Liver (tissue), 8 donors: ENCODE measurements at regions not wholly inside any gene's neighbourhood (a gene's known extent, or its start where the extent isn't known, plus 50 kb on each side); places are given as distances from the start of the nearest gene placed in this dataset.

Experiments
- DNase-seq: peaks from one replicate; pipeline ENCODE4 v3.0.0-alpha.2; 2017; ENCODE audit warnings: low spot score
- H3K27ac ChIP-seq, 2 donors: one replicate each; pipeline ENCODE4 v1.7.0; 2013; ENCODE audit warnings: inconsistent platforms in 2 of 2, low read length in 2 of 2, control low read depth in 1 of 2, low read depth in 1 of 2, mild to moderate bottlenecking in 1 of 2
- H3K27me3 ChIP-seq, 4 donors: one replicate each; pipeline versions ENCODE4 v1.6.1 to v1.7.0; 2013; ENCODE audit warnings: low read length in 3 of 4, inconsistent platforms in 1 of 4, mild to moderate bottlenecking in 1 of 4, moderate library complexity in 1 of 4; ENCODE audit not compliant: control insufficient read depth in 4 of 4, insufficient read depth in 4 of 4
- H3K36me3 ChIP-seq, 4 donors: one replicate each; pipeline versions ENCODE4 v1.6.1 to v1.7.0; 2013; ENCODE audit warnings: low read length in 3 of 4, mild to moderate bottlenecking in 3 of 4, low read depth in 1 of 4, moderate library complexity in 1 of 4; ENCODE audit not compliant: control insufficient read depth in 4 of 4, insufficient read depth in 3 of 4
- H3K4me1 ChIP-seq, 4 donors: one replicate each; pipeline versions ENCODE4 v1.6.1 to v1.7.0; 2013; ENCODE audit warnings: low read length in 3 of 4, mild to moderate bottlenecking in 3 of 4, moderate library complexity in 1 of 4; ENCODE audit not compliant: control insufficient read depth in 4 of 4, insufficient read depth in 4 of 4
- H3K4me3 ChIP-seq, 3 donors: one replicate each; pipeline versions ENCODE4 v1.6.1 to v1.7.0; 2013; ENCODE audit warnings: low read length in 3 of 3, control low read depth in 1 of 3, low read depth in 1 of 3, mild to moderate bottlenecking in 1 of 3
- H3K9ac ChIP-seq, 2 donors: one replicate each; pipeline ENCODE4 v1.7.0; 2013; ENCODE audit warnings: low read length in 2 of 2, mild to moderate bottlenecking in 2 of 2, moderate library complexity in 2 of 2, control low read depth in 1 of 2, low read depth in 1 of 2
- H3K9me3 ChIP-seq, 4 donors: one replicate each; pipeline versions ENCODE4 v1.6.1 to v1.7.0; 2013; ENCODE audit warnings: low read length in 3 of 4; ENCODE audit not compliant: control insufficient read depth in 4 of 4
- EGR1 ChIP-seq, 2 donors: IDR thresholded peaks; 2 replicates each; pipeline ENCODE4 v1.6.1; 2016 to 2018; ENCODE audit warnings: antibody characterized with exemption in 2 of 2, low read depth in 2 of 2
- FOXA1 ChIP-seq: IDR thresholded peaks from 2 replicates; pipeline ENCODE4 v1.6.1; 2016; ENCODE audit warnings: antibody characterized with exemption
- FOXA2 ChIP-seq: IDR thresholded peaks from 2 replicates; pipeline ENCODE4 v1.6.1; 2016; ENCODE audit warnings: antibody characterized with exemption
- GABPA ChIP-seq, 2 donors: IDR thresholded peaks in 1 of 2; conservative IDR thresholded peaks in 1 of 2; 2 replicates each; pipeline ENCODE4 v1.6.1; 2016; ENCODE audit warnings: antibody characterized with exemption in 2 of 2, mild to moderate bottlenecking in 1 of 2, moderate library complexity in 1 of 2
- HNF4A ChIP-seq, 2 donors: conservative IDR thresholded peaks; 2 replicates each; pipeline ENCODE4 v1.6.1; 2016; ENCODE audit warnings: antibody characterized with exemption in 2 of 2, mild to moderate bottlenecking in 2 of 2
- HNF4G ChIP-seq: IDR thresholded peaks from 2 replicates; pipeline ENCODE4 v1.6.1; 2016; ENCODE audit warnings: antibody characterized with exemption
- JUND ChIP-seq, 2 donors: IDR thresholded peaks; 2 replicates each; pipeline ENCODE4 v1.6.1; 2016; ENCODE audit warnings: antibody characterized with exemption in 2 of 2
- NR2F2 ChIP-seq: IDR thresholded peaks from 2 replicates; pipeline ENCODE4 v1.6.1; 2016; ENCODE audit warnings: antibody characterized with exemption
- RAD21 ChIP-seq, 2 donors: IDR thresholded peaks; 2 replicates each; pipeline ENCODE4 v1.6.1; 2016; ENCODE audit warnings: antibody characterized with exemption in 2 of 2, mild to moderate bottlenecking in 2 of 2
- RXRA ChIP-seq, 2 donors: IDR thresholded peaks; 2 replicates each; pipeline ENCODE4 v1.6.1; 2017 to 2018; ENCODE audit warnings: antibody characterized with exemption in 2 of 2, mild to moderate bottlenecking in 1 of 2
- SP1 ChIP-seq: IDR thresholded peaks from 2 replicates; pipeline ENCODE4 v1.6.1; 2018; ENCODE audit warnings: antibody characterized with exemption, mild to moderate bottlenecking
- TAF1 ChIP-seq: conservative IDR thresholded peaks from 2 replicates; pipeline ENCODE4 v1.6.1; 2016; ENCODE audit warnings: antibody characterized with exemption, mild to moderate bottlenecking
- YY1 ChIP-seq: IDR thresholded peaks from 2 replicates; pipeline ENCODE4 v1.6.1; 2016; ENCODE audit warnings: antibody characterized with exemption, mild to moderate bottlenecking
- WGBS: extraction: QIAGEN DNeasy Blood & Tissue Kit; methylation state at CpG from one replicate; pipeline ENCODE4 v1.1.7; 2013; 5-methylcytosine and 5-hydroxymethylcytosine counted together
- TF ChIP-seq, protein P1 (sequence below): IDR thresholded peaks from 2 replicates; pipeline ENCODE4 v1.6.1; 2016; ENCODE audit warnings: antibody characterized with exemption
- TF ChIP-seq, protein P2 (sequence below): IDR thresholded peaks from 2 replicates; pipeline ENCODE4 v1.6.1; 2016; ENCODE audit warnings: antibody characterized with exemption
- TF ChIP-seq, protein P3 (sequence below): IDR thresholded peaks from 2 replicates; pipeline ENCODE4 v1.6.1; 2016; ENCODE audit warnings: antibody characterized with exemption, mild to moderate bottlenecking
- TF ChIP-seq, protein P4 (sequence below): fragments of 150-350 bp; IDR thresholded peaks from 2 replicates; pipeline ENCODE4 v1.5.1; 2017; ENCODE audit warnings: improper control_type of control experiment, low read depth, low read length; ENCODE audit not compliant: missing input control
- TF ChIP-seq, protein P5 (sequence below): IDR thresholded peaks from 2 replicates; pipeline ENCODE4 v1.6.1; 2016; ENCODE audit warnings: antibody characterized with exemption
- donor health status: healthy.
- donor health status: healthy.
- donor health status: healthy.
- donor health status: healthy.
- donor health status: healthy.

DNA sequence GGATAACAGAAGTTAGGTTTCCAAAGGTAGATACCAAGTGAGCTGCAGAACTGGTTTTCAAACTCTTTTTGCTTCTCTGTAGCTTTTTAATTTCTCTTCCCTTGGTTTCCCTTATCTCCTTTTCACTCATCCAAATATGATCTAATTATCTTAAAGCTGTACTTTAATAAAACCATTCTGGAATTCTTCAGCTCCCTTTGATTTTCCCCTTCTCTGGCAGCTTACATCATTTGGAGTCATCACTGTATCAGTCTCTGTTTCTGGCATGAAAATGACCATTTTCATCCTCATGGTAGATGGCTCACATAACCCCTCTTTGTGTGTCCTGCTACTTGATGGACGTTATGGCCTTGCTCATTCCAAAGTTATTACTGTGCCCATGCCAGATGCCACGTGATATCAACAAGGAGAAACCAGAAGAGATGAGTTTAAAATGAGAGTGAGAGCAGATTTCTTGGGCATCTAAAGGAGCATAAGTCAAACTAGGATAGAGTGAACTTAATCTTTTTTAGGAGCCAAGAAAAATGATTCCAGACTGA lies 620.2 kb downstream of the QKI start:
- H3K27me3 ChIP-seq, result no peaks in the 10 kb centered on the region
- WGBS, result 31% methylated on average over 2 of the region's 2 CpGs
- no peak overlapping the region for H3K4me3 ChIP-seq
- H3K27ac ChIP-seq, result no peak overlapping the region
- no peak for DNase-seq
- no peak overlapping the region for H3K9ac ChIP-seq
- no peaks in the 10 kb centered on the region for H3K36me3 ChIP-seq
- no peaks in the 10 kb centered on the region for H3K4me1 ChIP-seq
- H3K9me3 ChIP-seq, result no peaks in the 10 kb centered on the region
- TF ChIP-seq, protein P1, sequence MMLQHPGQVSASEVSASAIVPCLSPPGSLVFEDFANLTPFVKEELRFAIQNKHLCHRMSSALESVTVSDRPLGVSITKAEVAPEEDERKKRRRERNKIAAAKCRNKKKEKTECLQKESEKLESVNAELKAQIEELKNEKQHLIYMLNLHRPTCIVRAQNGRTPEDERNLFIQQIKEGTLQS, result no peak
- TF ChIP-seq, protein P2, sequence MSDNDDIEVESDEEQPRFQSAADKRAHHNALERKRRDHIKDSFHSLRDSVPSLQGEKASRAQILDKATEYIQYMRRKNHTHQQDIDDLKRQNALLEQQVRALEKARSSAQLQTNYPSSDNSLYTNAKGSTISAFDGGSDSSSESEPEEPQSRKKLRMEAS, result no peak
- TF ChIP-seq RAD21 (IDR thresholded peaks at IDR 0.05), result no peak
- no peak for TF ChIP-seq FOXA2
- no peak for TF ChIP-seq JUND (IDR thresholded peaks at IDR 0.05)
- no peak for TF ChIP-seq SP1
- TF ChIP-seq, protein P3, sequence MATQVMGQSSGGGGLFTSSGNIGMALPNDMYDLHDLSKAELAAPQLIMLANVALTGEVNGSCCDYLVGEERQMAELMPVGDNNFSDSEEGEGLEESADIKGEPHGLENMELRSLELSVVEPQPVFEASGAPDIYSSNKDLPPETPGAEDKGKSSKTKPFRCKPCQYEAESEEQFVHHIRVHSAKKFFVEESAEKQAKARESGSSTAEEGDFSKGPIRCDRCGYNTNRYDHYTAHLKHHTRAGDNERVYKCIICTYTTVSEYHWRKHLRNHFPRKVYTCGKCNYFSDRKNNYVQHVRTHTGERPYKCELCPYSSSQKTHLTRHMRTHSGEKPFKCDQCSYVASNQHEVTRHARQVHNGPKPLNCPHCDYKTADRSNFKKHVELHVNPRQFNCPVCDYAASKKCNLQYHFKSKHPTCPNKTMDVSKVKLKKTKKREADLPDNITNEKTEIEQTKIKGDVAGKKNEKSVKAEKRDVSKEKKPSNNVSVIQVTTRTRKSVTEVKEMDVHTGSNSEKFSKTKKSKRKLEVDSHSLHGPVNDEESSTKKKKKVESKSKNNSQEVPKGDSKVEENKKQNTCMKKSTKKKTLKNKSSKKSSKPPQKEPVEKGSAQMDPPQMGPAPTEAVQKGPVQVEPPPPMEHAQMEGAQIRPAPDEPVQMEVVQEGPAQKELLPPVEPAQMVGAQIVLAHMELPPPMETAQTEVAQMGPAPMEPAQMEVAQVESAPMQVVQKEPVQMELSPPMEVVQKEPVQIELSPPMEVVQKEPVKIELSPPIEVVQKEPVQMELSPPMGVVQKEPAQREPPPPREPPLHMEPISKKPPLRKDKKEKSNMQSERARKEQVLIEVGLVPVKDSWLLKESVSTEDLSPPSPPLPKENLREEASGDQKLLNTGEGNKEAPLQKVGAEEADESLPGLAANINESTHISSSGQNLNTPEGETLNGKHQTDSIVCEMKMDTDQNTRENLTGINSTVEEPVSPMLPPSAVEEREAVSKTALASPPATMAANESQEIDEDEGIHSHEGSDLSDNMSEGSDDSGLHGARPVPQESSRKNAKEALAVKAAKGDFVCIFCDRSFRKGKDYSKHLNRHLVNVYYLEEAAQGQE, result no peak
- TF ChIP-seq TAF1, result no peak
- no peak for TF ChIP-seq NR2F2
- no peak for TF ChIP-seq GABPA (IDR thresholded peaks at IDR 0.05 in 1 of 2, conservative IDR thresholded peaks at IDR 0.05 in 1 of 2)
- TF ChIP-seq HNF4G, result no peak
- TF ChIP-seq, protein P4, sequence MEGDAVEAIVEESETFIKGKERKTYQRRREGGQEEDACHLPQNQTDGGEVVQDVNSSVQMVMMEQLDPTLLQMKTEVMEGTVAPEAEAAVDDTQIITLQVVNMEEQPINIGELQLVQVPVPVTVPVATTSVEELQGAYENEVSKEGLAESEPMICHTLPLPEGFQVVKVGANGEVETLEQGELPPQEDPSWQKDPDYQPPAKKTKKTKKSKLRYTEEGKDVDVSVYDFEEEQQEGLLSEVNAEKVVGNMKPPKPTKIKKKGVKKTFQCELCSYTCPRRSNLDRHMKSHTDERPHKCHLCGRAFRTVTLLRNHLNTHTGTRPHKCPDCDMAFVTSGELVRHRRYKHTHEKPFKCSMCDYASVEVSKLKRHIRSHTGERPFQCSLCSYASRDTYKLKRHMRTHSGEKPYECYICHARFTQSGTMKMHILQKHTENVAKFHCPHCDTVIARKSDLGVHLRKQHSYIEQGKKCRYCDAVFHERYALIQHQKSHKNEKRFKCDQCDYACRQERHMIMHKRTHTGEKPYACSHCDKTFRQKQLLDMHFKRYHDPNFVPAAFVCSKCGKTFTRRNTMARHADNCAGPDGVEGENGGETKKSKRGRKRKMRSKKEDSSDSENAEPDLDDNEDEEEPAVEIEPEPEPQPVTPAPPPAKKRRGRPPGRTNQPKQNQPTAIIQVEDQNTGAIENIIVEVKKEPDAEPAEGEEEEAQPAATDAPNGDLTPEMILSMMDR, result no peak
- TF ChIP-seq EGR1 (IDR thresholded peaks at IDR 0.05; ENCODE audit: low read depth in 2 of 2), result no peak
- TF ChIP-seq HNF4A (conservative IDR thresholded peaks at IDR 0.05), result no peak

DNA sequence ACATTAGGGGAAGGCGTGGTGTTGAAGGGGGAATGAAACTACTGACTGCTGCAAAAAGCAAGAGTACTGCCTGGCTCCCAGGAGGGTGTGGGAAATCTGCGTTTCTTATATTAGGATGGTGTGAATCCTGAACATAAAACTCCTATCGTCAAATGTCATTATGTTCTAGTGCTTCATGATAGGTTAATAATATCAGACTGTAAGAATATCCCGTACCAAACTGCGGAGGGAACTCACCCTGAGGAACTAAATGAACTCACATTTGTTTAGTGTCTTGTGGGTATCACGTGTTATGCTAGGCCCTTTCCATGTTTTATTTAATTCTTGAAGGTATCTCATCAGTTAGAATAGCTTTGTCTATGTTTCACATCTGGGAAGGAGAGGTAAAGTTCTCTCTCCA lies 610.7 kb downstream of the QKI start:
- Histone ChIP-seq H3K4me3 (no peak overlapping the region), H3K27ac (no peak overlapping the region), H3K9me3 (no peaks in the 10 kb centered on the region), H3K9ac (no peak overlapping the region), H3K4me1 (no peaks in the 10 kb centered on the region), H3K36me3 (no peaks in the 10 kb centered on the region), H3K27me3 (no peaks in the 10 kb centered on the region)
- no peak for DNase-seq
- WGBS, result 82% methylated on average over 6 of the region's 6 CpGs
- TF ChIP-seq, protein P3, result no peak
- TF ChIP-seq YY1, result no peak
- TF ChIP-seq GABPA (IDR thresholded peaks at IDR 0.05 in 1 of 2, conservative IDR thresholded peaks at IDR 0.05 in 1 of 2), result no peak
- TF ChIP-seq SP1, result no peak
- TF ChIP-seq, protein P4, result no peak
- TF ChIP-seq HNF4G, result no peak
- TF ChIP-seq FOXA1, result no peak
- TF ChIP-seq FOXA2, result no peak
- no peak for TF ChIP-seq JUND (IDR thresholded peaks at IDR 0.05)
- TF ChIP-seq NR2F2, result no peak
- no peak for TF ChIP-seq RXRA (IDR thresholded peaks at IDR 0.05)
- no peak for TF ChIP-seq TAF1
- TF ChIP-seq, protein P5, sequence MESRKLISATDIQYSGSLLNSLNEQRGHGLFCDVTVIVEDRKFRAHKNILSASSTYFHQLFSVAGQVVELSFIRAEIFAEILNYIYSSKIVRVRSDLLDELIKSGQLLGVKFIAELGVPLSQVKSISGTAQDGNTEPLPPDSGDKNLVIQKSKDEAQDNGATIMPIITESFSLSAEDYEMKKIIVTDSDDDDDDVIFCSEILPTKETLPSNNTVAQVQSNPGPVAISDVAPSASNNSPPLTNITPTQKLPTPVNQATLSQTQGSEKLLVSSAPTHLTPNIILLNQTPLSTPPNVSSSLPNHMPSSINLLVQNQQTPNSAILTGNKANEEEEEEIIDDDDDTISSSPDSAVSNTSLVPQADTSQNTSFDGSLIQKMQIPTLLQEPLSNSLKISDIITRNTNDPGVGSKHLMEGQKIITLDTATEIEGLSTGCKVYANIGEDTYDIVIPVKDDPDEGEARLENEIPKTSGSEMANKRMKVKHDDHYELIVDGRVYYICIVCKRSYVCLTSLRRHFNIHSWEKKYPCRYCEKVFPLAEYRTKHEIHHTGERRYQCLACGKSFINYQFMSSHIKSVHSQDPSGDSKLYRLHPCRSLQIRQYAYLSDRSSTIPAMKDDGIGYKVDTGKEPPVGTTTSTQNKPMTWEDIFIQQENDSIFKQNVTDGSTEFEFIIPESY, result no peak
- no peak for TF ChIP-seq HNF4A (conservative IDR thresholded peaks at IDR 0.05)
- TF ChIP-seq EGR1 (IDR thresholded peaks at IDR 0.05; ENCODE audit: low read depth in 2 of 2), result no peak
